C4-2B (cell line): ENCODE measurements at regions not wholly inside any gene's neighbourhood (a gene's known extent, or its start where the extent isn't known, plus 50 kb on each side); places are given as distances from the start of the nearest gene placed in this dataset.

Experiments
- CTCF ChIP-seq: fragments of 450-650 bp; conservative IDR thresholded peaks from 2 replicates; pipeline ENCODE4 v1.5.1; 2017; ENCODE audit warnings: mild to moderate bottlenecking
- ZFX ChIP-seq: fragments of 450-650 bp; IDR thresholded peaks from 2 replicates; pipeline ENCODE4 v1.6.1; 2017

- no peak for TF ChIP-seq CTCF
- no peak for TF ChIP-seq ZFX
Measured at GRCh38 chr19:28406966-28407365, 806.0 kb downstream of the UQCRFS1 start.
